Embryonic facial prominence (tissue), 1 donor: ENCODE measurements at regions not wholly inside any gene's neighbourhood (a gene's known extent, or its start where the extent isn't known, plus 50 kb on each side); places are given as distances from the start of the nearest gene placed in this dataset.
"Not testable (repeated sequence)": the region's sequence is repeated elsewhere in the genome, so short reads cannot be mapped to it uniquely, and the experiment has no call there.

Source experiments
- DNase-seq: peaks from one replicate; pipeline ENCODE4 v3.0.0-alpha.2; 2016; ENCODE audit errors: extremely low spot score

- no peak for DNase-seq
Observed at GRCh38 chr18:30623401-30624065, 419.0 kb downstream of the DSC3 start.

- DNase-seq = no peak
Observed at GRCh38 chr18:30622635-30623034, 419.9 kb downstream of the DSC3 start.

- DNase-seq = no peak
Observed at GRCh38 chr18:30622104-30622503, 420.4 kb downstream of the DSC3 start.

GRCh38 chr18:30618567-30618966, 424.0 kb downstream of the DSC3 start:
- no peak for DNase-seq

- DNase-seq = no peak
Observed at GRCh38 chr18:30616414-30616813, 426.1 kb downstream of the DSC3 start.

GRCh38 chr18:30613467-30613801, 429.1 kb downstream of the DSC3 start:
- DNase-seq = no peak

GRCh38 chr18:30601541-30601940, 441.0 kb downstream of the DSC3 start:
- DNase-seq = no peak

GRCh38 chr18:30597202-30597601, 445.3 kb downstream of the DSC3 start:
- no peak for DNase-seq

GRCh38 chr18:30596635-30597034, 445.9 kb downstream of the DSC3 start:
- no peak for DNase-seq

- DNase-seq = no peak
Observed at GRCh38 chr18:30595942-30596341, 446.6 kb downstream of the DSC3 start.

GRCh38 chr18:30594911-30595310, 447.6 kb downstream of the DSC3 start:
- DNase-seq = not testable (repeated sequence)

- DNase-seq = no peak
Observed at GRCh38 chr18:30591462-30591861, 451.1 kb downstream of the DSC3 start.

GRCh38 chr18:30588673-30589164, 453.8 kb downstream of the DSC3 start:
- no peak for DNase-seq

GRCh38 chr18:30583768-30584167, 458.8 kb downstream of the DSC3 start:
- no peak for DNase-seq

- DNase-seq = no peak
Observed at GRCh38 chr18:30582078-30582477, 460.5 kb downstream of the DSC3 start.

- no peak for DNase-seq
Observed at GRCh38 chr18:30578707-30579106, 463.8 kb downstream of the DSC3 start.

- no peak for DNase-seq
Observed at GRCh38 chr18:30572214-30572613, 470.3 kb downstream of the DSC3 start.

GRCh38 chr18:30568333-30568732, 474.2 kb downstream of the DSC3 start:
- no peak for DNase-seq

GRCh38 chr18:30566877-30567276, 475.7 kb downstream of the DSC3 start:
- no peak for DNase-seq

- no peak for DNase-seq
Observed at GRCh38 chr18:30562231-30562630, 480.3 kb downstream of the DSC3 start.

- no peak for DNase-seq
Observed at GRCh38 chr18:30556112-30556511, 486.4 kb downstream of the DSC3 start.

- DNase-seq = no peak
Observed at GRCh38 chr18:30545393-30545792, 497.1 kb downstream of the DSC3 start.

GRCh38 chr18:30544141-30544540, 498.4 kb downstream of the DSC3 start:
- no peak for DNase-seq

GRCh38 chr18:30533716-30534115, 508.8 kb downstream of the DSC3 start:
- no peak for DNase-seq
